HG03095 (cell line): ENCODE measurements at regions not wholly inside any gene's neighbourhood (a gene's known extent, or its start where the extent isn't known, plus 50 kb on each side); places are given as distances from the start of the nearest gene placed in this dataset.
"Not testable (repeated sequence)": the region's sequence is repeated elsewhere in the genome, so short reads cannot be mapped to it uniquely, and the experiment has no call there.

ENCODE experiments used
- ATAC-seq: cut with Tn5 transposase; IDR thresholded peaks from one replicate; pipeline ENCODE4 v1.9.1; 2021; ENCODE audit warnings: moderate library complexity; ENCODE audit not compliant: unreplicated experiment

GRCh38 chrX:122270809-122271494 lies 913.1 kb upstream of the GRIA3 start:
- ATAC-seq: no peak

- ATAC-seq: no peak
Observed at GRCh38 chrX:122272011-122272410, 912.1 kb upstream of the GRIA3 start.

- no peak for ATAC-seq
Observed at GRCh38 chrX:122279746-122280145, 904.3 kb upstream of the GRIA3 start.

GRCh38 chrX:122299822-122300221 lies 884.3 kb upstream of the GRIA3 start:
- ATAC-seq: not testable (repeated sequence)

- ATAC-seq: no peak
Observed at GRCh38 chrX:122301491-122301890, 882.6 kb upstream of the GRIA3 start.

GRCh38 chrX:122303761-122304160 lies 880.3 kb upstream of the GRIA3 start:
- no peak for ATAC-seq

- no peak for ATAC-seq
Observed at GRCh38 chrX:122344816-122345215, 839.3 kb upstream of the GRIA3 start.

GRCh38 chrX:122363112-122363795 lies 820.8 kb upstream of the GRIA3 start:
- no peak for ATAC-seq

GRCh38 chrX:122375533-122375932 lies 808.5 kb upstream of the GRIA3 start:
- not testable (repeated sequence) for ATAC-seq

GRCh38 chrX:122389005-122389404 lies 795.1 kb upstream of the GRIA3 start:
- ATAC-seq: no peak

- no peak for ATAC-seq
Observed at GRCh38 chrX:122418758-122419157, 765.3 kb upstream of the GRIA3 start.

- no peak for ATAC-seq
Observed at GRCh38 chrX:122421434-122422121, 762.5 kb upstream of the GRIA3 start.

GRCh38 chrX:122422547-122422946 lies 761.5 kb upstream of the GRIA3 start:
- ATAC-seq: no peak

- ATAC-seq: no peak
Observed at GRCh38 chrX:122434942-122435341, 749.1 kb upstream of the GRIA3 start.

- no peak for ATAC-seq
Observed at GRCh38 chrX:122439831-122440230, 744.2 kb upstream of the GRIA3 start.

- no peak for ATAC-seq
Observed at GRCh38 chrX:122440832-122441231, 743.2 kb upstream of the GRIA3 start.

GRCh38 chrX:122441451-122441850 lies 742.6 kb upstream of the GRIA3 start:
- ATAC-seq: no peak

GRCh38 chrX:122445466-122445865 lies 738.6 kb upstream of the GRIA3 start:
- no peak for ATAC-seq

- ATAC-seq: no peak
Observed at GRCh38 chrX:122464341-122464740, 719.7 kb upstream of the GRIA3 start.

GRCh38 chrX:122475306-122475705 lies 708.8 kb upstream of the GRIA3 start:
- ATAC-seq: no peak

- no peak for ATAC-seq
Observed at GRCh38 chrX:122500556-122500955, 683.5 kb upstream of the GRIA3 start.

- ATAC-seq: no peak
Observed at GRCh38 chrX:122501652-122502051, 682.4 kb upstream of the GRIA3 start.
